Esophagus muscularis mucosa (tissue), 4 donors: ENCODE measurements at regions not wholly inside any gene's neighbourhood (a gene's known extent, or its start where the extent isn't known, plus 50 kb on each side); places are given as distances from the start of the nearest gene placed in this dataset.

Experiments used
- DNase-seq: peaks from one replicate; pipeline ENCODE4 v3.0.0-alpha.2; 2017; ENCODE audit errors: extremely low spot score
- H3K27ac ChIP-seq, 4 donors: fragments of 200-600 bp; sonication (generic); replicated peaks in 1 of 4; 1 replicate in 3 of 4; 2 replicates in 1 of 4; pipeline ENCODE4 v1.5.1; 2016 to 2019; ENCODE audit warnings: mild to moderate bottlenecking in 1 of 4
- H3K27me3 ChIP-seq, 4 donors: fragments of 200-600 bp; sonication (generic); one replicate each; pipeline versions ENCODE4 v1.5.1 to v1.6.0; 2016 to 2019
- H3K36me3 ChIP-seq, 4 donors: fragments of 200-600 bp; sonication (generic); one replicate each; pipeline ENCODE4 v1.5.1; 2016 to 2019
- H3K4me1 ChIP-seq, 4 donors: fragments of 200-600 bp; sonication (generic); one replicate each; pipeline ENCODE4 v1.5.1; 2016 to 2019
- H3K4me3 ChIP-seq, 4 donors: fragments of 200-600 bp; sonication (generic); 1 replicate in 2 of 4; 2 replicates in 2 of 4; pipeline ENCODE4 v1.5.1; 2016 to 2019; ENCODE audit warnings: mild to moderate bottlenecking in 4 of 4, moderate library complexity in 1 of 4
- H3K9me3 ChIP-seq, 4 donors: fragments of 200-600 bp; sonication (generic); 1 replicate in 3 of 4; 2 replicates in 1 of 4; pipeline ENCODE4 v1.5.1; 2016 to 2019
- EP300 ChIP-seq: sonication (generic); formaldehyde crosslinking; IDR thresholded peaks from one replicate; pipeline ENCODE4 v1.6.1; 2017; ENCODE audit warnings: antibody characterized with exemption
- POLR2A ChIP-seq: fragments of 450-650 bp; IDR thresholded peaks from one replicate; pipeline ENCODE4 v1.6.1; 2017; ENCODE audit warnings: antibody characterized with exemption, moderate library complexity, mild to moderate bottlenecking, low read depth
- POLR2AphosphoS5 ChIP-seq, 2 donors: sonication (generic); formaldehyde crosslinking; IDR thresholded peaks; one replicate each; pipeline ENCODE4 v1.6.1; 2017; ENCODE audit warnings: antibody characterized with exemption in 2 of 2
- WGBS: methylation state at CpG from one replicate; pipeline ENCODE4 v1.1.5; 2018; 5-methylcytosine and 5-hydroxymethylcytosine counted together
- intact Hi-C: fragments of 100-400 bp; cut with DNase I; formaldehyde crosslinking; loops from one replicate; pipeline ENCODE4 v1.15.1; 2023
- TF ChIP-seq, protein P1 (sequence below), 3 experiments: fragments of 200-600 bp in 2 of 3; fragments of 450-650 bp in 1 of 3; sonication (generic) in 2 of 3; IDR thresholded peaks; one replicate each; pipeline ENCODE4 v1.5.1; 2017 to 2019; ENCODE audit warnings: antibody characterized with exemption in 3 of 3, mild to moderate bottlenecking in 2 of 3, moderate library complexity in 1 of 3

DNA sequence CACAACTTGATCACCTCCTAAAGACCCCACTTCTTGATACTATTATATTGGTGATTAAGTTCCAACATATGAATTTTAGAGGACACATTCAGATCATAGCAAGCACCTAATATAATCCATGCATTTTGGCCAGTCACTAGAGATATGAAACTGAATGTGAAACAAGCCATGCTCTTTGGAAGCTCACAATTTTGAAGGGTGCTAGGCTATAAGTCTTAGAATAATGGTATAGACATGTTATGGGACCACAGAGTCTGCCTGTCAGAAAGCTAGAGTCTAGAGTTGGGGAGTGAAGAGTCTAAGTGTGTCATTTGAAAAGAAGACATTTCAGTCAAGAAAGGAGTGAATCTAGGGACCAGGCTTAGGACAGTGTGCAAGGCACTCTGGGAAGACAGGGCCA is 186.4 kb upstream of the SLC24A5 start:
- TF ChIP-seq POLR2A (no peak), POLR2AphosphoS5 (IDR thresholded peaks at IDR 0.05) (no peak), EP300 (no peak)
- TF ChIP-seq, protein P1, sequence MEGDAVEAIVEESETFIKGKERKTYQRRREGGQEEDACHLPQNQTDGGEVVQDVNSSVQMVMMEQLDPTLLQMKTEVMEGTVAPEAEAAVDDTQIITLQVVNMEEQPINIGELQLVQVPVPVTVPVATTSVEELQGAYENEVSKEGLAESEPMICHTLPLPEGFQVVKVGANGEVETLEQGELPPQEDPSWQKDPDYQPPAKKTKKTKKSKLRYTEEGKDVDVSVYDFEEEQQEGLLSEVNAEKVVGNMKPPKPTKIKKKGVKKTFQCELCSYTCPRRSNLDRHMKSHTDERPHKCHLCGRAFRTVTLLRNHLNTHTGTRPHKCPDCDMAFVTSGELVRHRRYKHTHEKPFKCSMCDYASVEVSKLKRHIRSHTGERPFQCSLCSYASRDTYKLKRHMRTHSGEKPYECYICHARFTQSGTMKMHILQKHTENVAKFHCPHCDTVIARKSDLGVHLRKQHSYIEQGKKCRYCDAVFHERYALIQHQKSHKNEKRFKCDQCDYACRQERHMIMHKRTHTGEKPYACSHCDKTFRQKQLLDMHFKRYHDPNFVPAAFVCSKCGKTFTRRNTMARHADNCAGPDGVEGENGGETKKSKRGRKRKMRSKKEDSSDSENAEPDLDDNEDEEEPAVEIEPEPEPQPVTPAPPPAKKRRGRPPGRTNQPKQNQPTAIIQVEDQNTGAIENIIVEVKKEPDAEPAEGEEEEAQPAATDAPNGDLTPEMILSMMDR (IDR thresholded peaks at IDR 0.05) = no peak
- intact Hi-C loops = no loop called here
- Histone ChIP-seq H3K4me3 (no peak overlapping the region), H3K9me3 (no peaks in the 10 kb centered on the region), H3K4me1 (no peaks in the 10 kb centered on the region), H3K36me3 (no peaks in the 10 kb centered on the region), H3K27me3 (no peaks in the 10 kb centered on the region), H3K27ac (no peak overlapping the region)
- no peak for DNase-seq

DNA sequence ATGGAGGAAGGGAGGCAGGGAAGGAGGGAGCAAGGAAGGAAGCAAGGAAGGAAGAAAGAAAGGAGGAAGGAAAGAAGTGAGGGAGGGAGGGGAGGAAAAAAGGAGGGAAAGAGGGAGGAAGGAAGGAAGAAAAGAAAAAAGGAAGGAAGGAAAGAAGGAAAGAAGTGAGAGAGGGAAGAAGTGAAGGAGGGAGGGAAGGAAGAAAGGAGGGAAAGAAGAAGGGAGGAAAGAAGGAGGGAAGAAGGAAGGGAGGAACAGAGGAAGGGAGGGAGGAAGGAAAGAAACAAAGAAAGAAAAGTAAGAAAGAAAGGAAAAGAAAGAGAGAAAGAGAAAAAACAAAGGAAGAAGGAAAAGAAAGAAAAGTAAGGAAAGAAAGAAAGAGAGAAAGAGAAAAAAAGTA is 183.0 kb upstream of the SLC24A5 start:
- H3K27me3 ChIP-seq = no peaks in the 10 kb centered on the region
- TF ChIP-seq, protein P1 (IDR thresholded peaks at IDR 0.05) = no peak
- TF ChIP-seq POLR2A (no peak), EP300 (no peak), POLR2AphosphoS5 (IDR thresholded peaks at IDR 0.05) (no peak)
- H3K36me3 ChIP-seq = no peaks in the 10 kb centered on the region
- no peak overlapping the region for H3K27ac ChIP-seq
- H3K9me3 ChIP-seq = no peaks in the 10 kb centered on the region
- no peak for DNase-seq
- no peak overlapping the region for H3K4me3 ChIP-seq
- intact Hi-C loops = no loop called here
- H3K4me1 ChIP-seq = no peaks in the 10 kb centered on the region

DNA sequence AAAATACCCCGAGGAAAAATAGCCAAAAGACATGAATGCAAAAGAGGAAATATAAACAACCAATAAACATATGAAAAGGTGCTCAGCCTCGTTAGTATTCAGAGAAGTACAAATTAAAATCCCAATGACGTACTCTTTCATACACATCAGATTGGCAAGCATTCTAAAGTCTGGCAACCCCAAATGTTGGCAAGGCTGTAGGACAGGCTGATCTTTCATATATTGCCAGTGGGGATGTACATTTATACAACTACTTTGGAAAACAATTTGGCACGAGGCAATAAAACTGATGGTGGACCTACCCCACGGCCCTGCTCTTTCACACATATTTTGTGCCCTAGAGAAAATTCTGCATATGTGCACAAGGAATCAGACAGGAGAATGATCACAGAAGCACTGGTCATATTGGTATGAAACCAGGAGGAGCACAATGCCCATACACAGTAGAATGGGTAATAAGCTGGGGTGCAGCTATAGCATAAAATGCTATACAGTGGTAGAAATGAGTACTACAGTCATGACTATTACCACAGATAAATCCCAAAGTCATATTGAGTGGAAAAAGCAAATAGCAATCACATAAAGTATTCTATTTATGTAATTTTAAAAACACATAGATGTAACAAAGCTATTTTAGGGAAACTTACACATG is 176.0 kb upstream of the SLC24A5 start:
- WGBS = 79% methylated on average over 5 of the region's 5 CpGs

DNA sequence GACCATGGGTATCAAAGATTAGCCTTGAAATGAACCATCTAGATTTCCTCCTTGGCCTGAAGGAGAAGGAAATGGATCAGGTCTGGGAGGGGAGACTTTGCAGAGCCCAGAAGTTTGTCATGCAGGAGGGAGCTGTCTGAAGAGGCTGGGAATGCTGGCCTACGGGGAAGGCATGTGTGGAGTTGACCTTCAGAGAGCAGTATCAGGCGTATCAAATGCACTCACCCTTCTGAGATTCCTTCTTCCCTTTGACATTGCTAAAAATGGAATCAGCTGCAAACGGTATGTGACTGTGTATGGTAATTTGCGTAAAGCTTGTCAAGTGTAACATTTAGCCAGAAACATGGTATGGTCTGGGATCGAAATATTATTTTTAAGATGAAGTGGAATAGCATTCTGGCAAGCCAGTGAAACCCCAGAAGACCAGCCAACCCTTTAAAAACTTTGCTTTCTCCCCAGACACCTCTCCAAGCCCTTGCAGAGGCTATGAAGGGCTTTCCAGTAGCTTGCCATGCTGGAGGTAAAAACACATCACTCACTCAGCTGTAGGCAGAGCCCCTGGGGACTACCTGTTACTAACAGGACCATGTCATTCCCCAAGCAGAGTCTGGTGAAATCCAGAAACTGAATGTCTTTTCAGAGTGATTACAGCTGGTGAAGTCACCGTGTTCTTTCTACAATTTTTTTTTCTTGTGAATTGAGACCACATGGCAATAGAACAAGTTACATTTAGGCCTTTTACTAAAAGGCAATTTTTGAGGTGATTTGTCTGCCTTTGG is 174.7 kb upstream of the SLC24A5 start:
- no peak for DNase-seq
- H3K27me3 ChIP-seq = no peaks in the 10 kb centered on the region
- no peaks in the 10 kb centered on the region for H3K9me3 ChIP-seq
- H3K4me3 ChIP-seq = no peak overlapping the region
- WGBS = 51% methylated on average over 6 of the region's 6 CpGs
- intact Hi-C loops = no loop called here
- TF ChIP-seq POLR2A = no peak
- TF ChIP-seq, protein P1 (IDR thresholded peaks at IDR 0.05) = no peak
- TF ChIP-seq POLR2AphosphoS5 (IDR thresholded peaks at IDR 0.05) = no peak
- no peak for TF ChIP-seq EP300
- no peak overlapping the region for H3K27ac ChIP-seq
- H3K36me3 ChIP-seq = no peaks in the 10 kb centered on the region
- no peaks in the 10 kb centered on the region for H3K4me1 ChIP-seq

More for the DNA sequence above, 176.0 kb upstream of the SLC24A5 start:
- no peak for DNase-seq
- intact Hi-C loops = no loop called here
- H3K9me3 ChIP-seq = no peaks in the 10 kb centered on the region
- H3K27ac ChIP-seq = no peak overlapping the region
- no peaks in the 10 kb centered on the region for H3K27me3 ChIP-seq
- no peak overlapping the region for H3K4me3 ChIP-seq
- no peak for TF ChIP-seq POLR2AphosphoS5 (IDR thresholded peaks at IDR 0.05)
- TF ChIP-seq POLR2A = no peak
- TF ChIP-seq EP300 = no peak
- no peaks in the 10 kb centered on the region for H3K4me1 ChIP-seq
- no peaks in the 10 kb centered on the region for H3K36me3 ChIP-seq

DNA sequence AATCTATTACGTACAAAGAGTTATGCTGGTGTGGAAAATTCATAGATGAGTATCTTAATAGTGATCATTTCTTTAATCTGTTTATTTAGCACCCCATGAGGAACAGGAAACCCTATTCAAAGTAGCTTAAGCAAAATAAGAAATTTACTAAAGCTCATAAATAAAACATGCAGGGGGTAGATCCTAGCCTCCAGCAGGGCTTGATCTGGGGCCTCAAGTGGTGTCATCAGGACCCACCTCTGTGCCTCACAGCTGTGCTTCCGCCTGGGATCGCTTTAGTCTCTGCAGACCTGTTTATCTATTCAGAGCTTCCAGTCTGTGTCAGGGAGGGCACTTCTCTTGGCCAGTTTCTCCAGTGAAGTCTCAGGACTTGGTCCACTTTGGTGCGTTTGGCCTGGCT is 171.0 kb upstream of the SLC24A5 start:
- Histone ChIP-seq H3K27ac (no peak overlapping the region), H3K4me3 (no peak overlapping the region), H3K27me3 (no peaks in the 10 kb centered on the region), H3K9me3 (no peaks in the 10 kb centered on the region), H3K4me1 (no peaks in the 10 kb centered on the region), H3K36me3 (no peaks in the 10 kb centered on the region)
- WGBS = 85% methylated on average over 4 of the region's 4 CpGs
- no peak for DNase-seq
- intact Hi-C loops = no loop called here
- TF ChIP-seq POLR2A (no peak), EP300 (no peak), POLR2AphosphoS5 (IDR thresholded peaks at IDR 0.05) (no peak)
- TF ChIP-seq, protein P1 (IDR thresholded peaks at IDR 0.05) = no peak
